IMR-90 (cell line): ENCODE measurements at regions not wholly inside any gene's neighbourhood (a gene's known extent, or its start where the extent isn't known, plus 50 kb on each side); places are given as distances from the start of the nearest gene placed in this dataset.
"Not testable (repeated sequence)": the region's sequence is repeated elsewhere in the genome, so short reads cannot be mapped to it uniquely, and the experiment has no call there.

Experiments
- ATAC-seq: fragments of 200-7000 bp; cut with Tn5 transposase; 2 replicates; pipeline ENCODE4 v1.9.1; 2020; ENCODE audit warnings: low read depth, mild to moderate bottlenecking, moderate library complexity
- BruUV-seq: library from RNA; stranded (reverse); fragments of 400-500 nt; replicated peaks from 2 replicates; lab custom pipeline; 2021; lab: Mats Ljungman, UMichigan
- CTCF ChIA-PET: fragments of 300-600 bp; formaldehyde crosslinking; extraction: SDS; loops from one replicate; lab custom pipeline; 2021; ENCODE audit warnings: antibody characterized with exemption; lab: Yijun Ruan, JAX
- POLR2A ChIA-PET: fragments of 300-600 bp; sonication (Branson Sonifier 250); formaldehyde crosslinking; loops from one replicate; lab custom pipeline; 2022; ENCODE audit warnings: antibody characterized with exemption; ENCODE audit not compliant: unreplicated experiment; lab: Charles Lee
- DNase-seq: peaks from one replicate; pipeline ENCODE4 v3.0.0; 2013
- H2AFZ ChIP-seq: replicated peaks from 2 replicates; pipeline ENCODE3; 2013; ENCODE audit warnings: low read length, mild to moderate bottlenecking; ENCODE audit not compliant: poor library complexity
- H2AK5ac ChIP-seq: 2 replicates; pipeline ENCODE4 v1.6.1; 2013; ENCODE audit warnings: low read depth, low read length, inconsistent platforms
- H2AK9ac ChIP-seq: replicated peaks from 2 replicates; pipeline ENCODE3; 2013; ENCODE audit warnings: mild to moderate bottlenecking, low read depth, low read length, moderate library complexity; ENCODE audit not compliant: poor library complexity
- H2BK120ac ChIP-seq: 2 replicates; pipeline ENCODE4 v1.6.1; 2013; ENCODE audit warnings: low read depth, low read length, inconsistent platforms
- H2BK15ac ChIP-seq: 3 replicates; pipeline ENCODE4 v1.6.1; 2013; ENCODE audit warnings: low read depth, low read length, inconsistent platforms
- H2BK20ac ChIP-seq: 2 replicates; pipeline ENCODE4 v1.6.1; 2013; ENCODE audit warnings: low read depth, mild to moderate bottlenecking, inconsistent platforms, low read length, moderate library complexity
- H2BK5ac ChIP-seq: 2 replicates; pipeline ENCODE4 v1.6.1; 2013; ENCODE audit warnings: mild to moderate bottlenecking, low read depth, low read length, inconsistent platforms; ENCODE audit not compliant: poor library complexity, severe bottlenecking
- H3K14ac ChIP-seq: replicated peaks from 2 replicates; pipeline ENCODE4 v1.6.1; 2013; ENCODE audit warnings: low read depth, low read length, inconsistent platforms
- H3K18ac ChIP-seq: 2 replicates; pipeline ENCODE4 v1.6.1; 2013; ENCODE audit warnings: low read depth, low read length, control low read depth
- H3K23ac ChIP-seq: 2 replicates; pipeline ENCODE4 v1.6.1; 2013; ENCODE audit warnings: low read depth, low read length, inconsistent platforms
- H3K27ac ChIP-seq: 2 replicates; pipeline ENCODE4 v1.5.1; 2013; ENCODE audit warnings: mild to moderate bottlenecking, control low read depth, low read length; ENCODE audit not compliant: insufficient read depth
- H3K27me3 ChIP-seq: 2 replicates; pipeline ENCODE4 v1.6.1; 2013; ENCODE audit warnings: low read length; ENCODE audit not compliant: control insufficient read depth, insufficient read depth
- H3K36me3 ChIP-seq: 2 replicates; pipeline ENCODE4 v1.6.1; 2013; ENCODE audit warnings: low read length, mixed read lengths; ENCODE audit not compliant: control insufficient read depth, insufficient read depth
- H3K4ac ChIP-seq: 2 replicates; pipeline ENCODE4 v1.6.1; 2013; ENCODE audit warnings: low read depth, low read length, inconsistent platforms
- H3K4me1 ChIP-seq: 2 replicates; pipeline ENCODE4 v1.6.1; 2013; ENCODE audit warnings: low read length, mixed read lengths; ENCODE audit not compliant: control insufficient read depth, insufficient read depth
- H3K4me2 ChIP-seq: 2 replicates; pipeline ENCODE4 v1.6.1; 2013; ENCODE audit warnings: low read depth, mild to moderate bottlenecking, control low read depth, low read length, moderate library complexity
- H3K4me3 ChIP-seq: 2 replicates; pipeline ENCODE4 v1.5.1; 2013; ENCODE audit warnings: low read depth, mild to moderate bottlenecking, control low read depth, low read length, moderate library complexity; ENCODE audit not compliant: insufficient read depth
- H3K56ac ChIP-seq: 2 replicates; pipeline ENCODE4 v1.6.1; 2013; ENCODE audit warnings: low read length, inconsistent platforms; ENCODE audit not compliant: insufficient read depth; ENCODE audit errors: extremely low read depth
- H3K79me1 ChIP-seq, 2 experiments: 2 replicates each; pipeline ENCODE4 v1.6.1; 2013; ENCODE audit warnings: low read length in 2 of 2, inconsistent platforms in 1 of 2, low read depth in 1 of 2
- H3K9ac ChIP-seq: 2 replicates; pipeline ENCODE4 v1.6.1; 2013; ENCODE audit warnings: low read depth, low read length, control low read depth
- H3K9me1 ChIP-seq: 2 replicates; pipeline ENCODE4 v1.6.1; 2013; ENCODE audit warnings: low read length, inconsistent platforms; ENCODE audit not compliant: insufficient read depth
- H3K9me3 ChIP-seq: 2 replicates; pipeline ENCODE4 v1.6.1; 2013; ENCODE audit warnings: low read length; ENCODE audit not compliant: control insufficient read depth, insufficient read depth
- H4K20me1 ChIP-seq: 2 replicates; pipeline ENCODE4 v1.6.1; 2013; ENCODE audit warnings: low read length, inconsistent platforms; ENCODE audit not compliant: insufficient read depth
- H4K5ac ChIP-seq: 2 replicates; pipeline ENCODE4 v1.6.1; 2013; ENCODE audit warnings: mild to moderate bottlenecking, low read depth, low read length, control low read depth
- H4K8ac ChIP-seq, 2 experiments: 2 replicates each; pipeline ENCODE4 v1.6.1; 2013; ENCODE audit warnings: low read depth in 2 of 2, low read length in 2 of 2, control low read depth in 1 of 2, inconsistent platforms in 1 of 2
- H4K91ac ChIP-seq: 2 replicates; pipeline ENCODE4 v1.6.1; 2013; ENCODE audit warnings: low read depth, low read length, inconsistent platforms; ENCODE audit not compliant: insufficient read depth
- WGBS, 2 experiments: methylation state at CpG; one replicate each; pipeline versions ENCODE4 v1.1.5 to v1.1.7; 2013; ENCODE audit warnings: missing lambda C conversion rate in 2 of 2; ENCODE audit not compliant: insufficient read length in 1 of 2; ENCODE audit errors: extremely low coverage in 2 of 2; 5-methylcytosine and 5-hydroxymethylcytosine counted together
- dilution Hi-C: fragments of 300-500 bp; cut with HindIII; formaldehyde crosslinking; loops from one replicate; pipeline ENCODE4 v1.14.3; 2018; ENCODE audit warnings: low sequenced_read_pairs; ENCODE audit not compliant: unreplicated experiment
- in situ Hi-C: fragments of 300-500 bp; cut with MboI; formaldehyde crosslinking; loops from 3 replicates; pipeline ENCODE4 v1.14.3; 2019; ENCODE audit warnings: low sequenced_read_pairs, inconsistent platforms, mixed read lengths
- intact Hi-C: fragments of 100-400 bp; cut with micrococcal nuclease; formaldehyde crosslinking; loops from 2 replicates; pipeline ENCODE4 v1.10.0; 2022

- H3K79me1 ChIP-seq, H2BK20ac ChIP-seq, POLR2A ChIA-PET, H4K5ac ChIP-seq, ATAC-seq, H2AFZ ChIP-seq, dilution Hi-C loops, H3K14ac ChIP-seq, H3K4ac ChIP-seq, BruUV-seq, H2BK5ac ChIP-seq, H4K20me1 ChIP-seq, H3K4me1 ChIP-seq, in situ Hi-C loops, H2AK5ac ChIP-seq, H2BK15ac ChIP-seq, H4K8ac ChIP-seq, H3K4me2 ChIP-seq, H3K4me3 ChIP-seq, H3K9me1 ChIP-seq, H3K23ac ChIP-seq, H3K56ac ChIP-seq, H2BK120ac ChIP-seq, H2AK9ac ChIP-seq, H3K18ac ChIP-seq, DNase-seq, H3K9me3 ChIP-seq, H4K91ac ChIP-seq, H3K27ac ChIP-seq, H3K36me3 ChIP-seq, H3K9ac ChIP-seq: not testable (repeated sequence)
- H3K27me3 ChIP-seq = peaks cover 30% of the 10 kb centered on the region
- CTCF ChIA-PET = interaction anchor here (1.1 kb wide), 1 partner anchor 318 kb away, joined by 3 read pairs; no protein-coding TSS in a partner anchor
- WGBS, 2 experiments = no CpG with 5 or more reads among the region's 11 CpGs
- intact Hi-C loops = loop anchor here (10.0 kb wide), 3 partner anchors 86 to 204 kb away; partner anchors contain the start of gene ZNF777
Observed at GRCh38 chr7:149628361-149629149, 130.9 kb upstream of the ZNF746 start.
